Mucosa of rectum (tissue), 2 donors: ENCODE measurements at regions not wholly inside any gene's neighbourhood (a gene's known extent, or its start where the extent isn't known, plus 50 kb on each side); places are given as distances from the start of the nearest gene placed in this dataset.

Experiments used
- H3K27ac ChIP-seq, 2 donors: one replicate each; pipeline ENCODE4 v1.7.0; 2013; ENCODE audit warnings: inconsistent platforms in 2 of 2, low read depth in 2 of 2, low read length in 2 of 2
- H3K27me3 ChIP-seq, 2 donors: one replicate each; pipeline ENCODE4 v1.7.0; 2013; ENCODE audit warnings: low read length in 2 of 2; ENCODE audit not compliant: control insufficient read depth in 2 of 2, insufficient read depth in 2 of 2
- H3K36me3 ChIP-seq, 2 donors: one replicate each; pipeline ENCODE4 v1.7.0; 2013; ENCODE audit warnings: low read length in 2 of 2; ENCODE audit not compliant: control insufficient read depth in 2 of 2, insufficient read depth in 2 of 2
- H3K4me1 ChIP-seq, 2 donors: one replicate each; pipeline ENCODE4 v1.7.0; 2013; ENCODE audit warnings: low read length in 2 of 2, mild to moderate bottlenecking in 1 of 2; ENCODE audit not compliant: control insufficient read depth in 2 of 2, insufficient read depth in 2 of 2
- H3K4me3 ChIP-seq, 2 donors: one replicate each; pipeline ENCODE4 v1.7.0; 2013; ENCODE audit warnings: low read length in 2 of 2
- H3K9ac ChIP-seq, 2 donors: one replicate each; pipeline ENCODE4 v1.7.0; 2013; ENCODE audit warnings: low read length in 2 of 2, low read depth in 1 of 2, mild to moderate bottlenecking in 1 of 2
- H3K9me3 ChIP-seq, 2 donors: one replicate each; pipeline ENCODE4 v1.7.0; 2013; ENCODE audit warnings: low read length in 2 of 2; ENCODE audit not compliant: control insufficient read depth in 2 of 2
- donor health status: healthy.
- donor health status: Normal muscosa, but diverticular disease.

DNA sequence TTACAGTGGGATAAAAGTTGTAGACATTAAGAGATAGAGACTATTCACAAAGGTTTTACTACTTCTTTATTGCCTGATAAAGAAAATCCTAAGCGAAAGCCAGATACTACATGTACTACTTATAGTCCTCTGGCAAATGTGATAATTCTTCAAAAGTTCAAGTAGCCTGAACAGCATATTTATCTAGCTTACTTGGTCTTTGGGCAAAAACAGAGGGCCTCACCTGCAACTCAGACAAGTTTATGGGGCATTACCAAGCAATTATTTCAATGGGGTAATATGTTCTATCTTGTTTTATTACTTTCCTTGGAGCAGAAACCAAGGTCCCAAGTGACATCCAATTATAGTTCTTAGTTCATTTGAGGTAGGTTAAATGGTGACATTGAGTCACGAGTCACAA, 390.1 kb upstream of the ARHGEF26 start:
- no peak overlapping the region for H3K27ac ChIP-seq

GRCh38 chr3:153734777-153735551, 386.2 kb upstream of the ARHGEF26 start:
- Histone ChIP-seq H3K9ac (peak overlapping the region in 1 of 2 donors; percentile 62), H3K4me1 (peaks cover 0 to 32% of the 10 kb centered on the region in 2 donors), H3K27me3 (no peaks in the 10 kb centered on the region), H3K27ac (peak overlapping the region; percentile 83 to 95), H3K4me3 (peak overlapping the region; percentile 20 to 42), H3K36me3 (no peaks in the 10 kb centered on the region), H3K9me3 (no peaks in the 10 kb centered on the region)

More for the DNA sequence above, 390.1 kb upstream of the ARHGEF26 start:
- Histone ChIP-seq H3K4me3 (no peak overlapping the region), H3K27me3 (no peaks in the 10 kb centered on the region), H3K9ac (no peak overlapping the region), H3K36me3 (no peaks in the 10 kb centered on the region), H3K4me1 (peaks cover 0 to 20% of the 10 kb centered on the region in 2 donors), H3K9me3 (no peaks in the 10 kb centered on the region)

DNA sequence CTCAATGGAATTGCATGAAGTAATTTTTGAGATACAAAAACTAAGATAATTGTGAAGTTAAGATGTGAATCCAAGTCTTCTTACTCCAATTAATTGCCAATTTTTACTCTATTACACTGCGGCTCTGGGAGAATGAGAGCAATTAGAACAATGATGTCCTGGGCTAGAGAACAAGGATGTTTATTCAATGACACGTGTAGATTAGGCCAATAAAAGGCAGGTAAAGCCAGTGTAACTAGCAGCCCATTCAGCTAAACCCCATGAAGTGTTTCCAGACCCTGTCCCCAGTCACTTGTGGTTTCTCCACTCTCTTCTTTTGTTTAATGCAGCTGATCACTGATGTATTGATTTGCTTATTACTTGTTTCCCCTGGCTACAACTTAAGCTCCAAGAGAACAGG, 381.1 kb upstream of the ARHGEF26 start:
- Histone ChIP-seq H3K27ac (peak overlapping the region in 1 of 2 donors; percentile 44), H3K4me1 (peaks cover 0 to 25% of the 10 kb centered on the region in 2 donors), H3K4me3 (no peak overlapping the region), H3K27me3 (no peaks in the 10 kb centered on the region), H3K36me3 (no peaks in the 10 kb centered on the region), H3K9ac (no peak overlapping the region), H3K9me3 (no peaks in the 10 kb centered on the region)

DNA sequence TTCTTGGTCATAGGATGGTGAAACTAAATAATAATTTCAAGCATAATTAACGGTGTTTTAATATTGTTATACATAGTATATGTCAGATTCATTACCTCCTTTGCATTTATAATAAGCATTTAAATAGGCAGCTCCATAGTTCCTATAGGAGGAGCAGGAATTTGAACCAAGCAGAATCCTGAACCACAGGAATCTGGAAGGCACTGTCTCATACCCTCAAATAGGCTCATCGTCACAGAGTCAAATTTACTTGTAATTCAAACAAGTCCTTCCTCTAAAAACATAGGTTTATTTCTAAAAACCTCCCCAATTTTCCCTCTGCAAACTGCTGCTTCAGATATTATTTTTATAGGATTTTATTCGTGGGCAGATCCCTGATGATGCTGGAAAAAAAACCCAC, 376.3 kb upstream of the ARHGEF26 start:
- Histone ChIP-seq H3K4me3 (no peak overlapping the region), H3K27ac (no peak overlapping the region), H3K4me1 (peaks cover 0 to 8% of the 10 kb centered on the region in 2 donors), H3K27me3 (no peaks in the 10 kb centered on the region), H3K9ac (no peak overlapping the region), H3K9me3 (no peaks in the 10 kb centered on the region), H3K36me3 (no peaks in the 10 kb centered on the region)

DNA sequence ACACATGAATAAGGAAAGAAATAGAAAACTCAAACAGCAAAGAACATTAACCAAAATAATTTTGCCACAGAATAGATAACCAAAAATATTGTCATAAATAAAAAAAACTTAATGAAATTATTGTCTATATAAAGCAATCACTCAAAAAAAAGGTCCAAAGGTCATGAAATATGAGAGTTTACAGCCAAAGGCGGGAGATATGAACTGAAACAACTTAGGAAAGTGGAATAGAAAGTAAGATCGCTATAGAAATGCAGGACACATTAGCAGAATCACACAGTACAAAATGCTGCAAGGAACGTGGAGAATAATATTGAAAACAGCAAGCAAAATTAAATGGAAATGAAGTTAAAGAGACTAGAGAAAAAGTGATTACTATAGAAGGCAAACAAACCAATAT, 375.0 kb upstream of the ARHGEF26 start:
- H3K4me3 ChIP-seq, result no peak overlapping the region
- H3K9ac ChIP-seq, result no peak overlapping the region
- H3K36me3 ChIP-seq, result no peaks in the 10 kb centered on the region
- H3K27me3 ChIP-seq, result no peaks in the 10 kb centered on the region
- no peaks in the 10 kb centered on the region for H3K9me3 ChIP-seq
- no peak overlapping the region for H3K27ac ChIP-seq
- H3K4me1 ChIP-seq, result peaks cover 0 to 3% of the 10 kb centered on the region in 2 donors

DNA sequence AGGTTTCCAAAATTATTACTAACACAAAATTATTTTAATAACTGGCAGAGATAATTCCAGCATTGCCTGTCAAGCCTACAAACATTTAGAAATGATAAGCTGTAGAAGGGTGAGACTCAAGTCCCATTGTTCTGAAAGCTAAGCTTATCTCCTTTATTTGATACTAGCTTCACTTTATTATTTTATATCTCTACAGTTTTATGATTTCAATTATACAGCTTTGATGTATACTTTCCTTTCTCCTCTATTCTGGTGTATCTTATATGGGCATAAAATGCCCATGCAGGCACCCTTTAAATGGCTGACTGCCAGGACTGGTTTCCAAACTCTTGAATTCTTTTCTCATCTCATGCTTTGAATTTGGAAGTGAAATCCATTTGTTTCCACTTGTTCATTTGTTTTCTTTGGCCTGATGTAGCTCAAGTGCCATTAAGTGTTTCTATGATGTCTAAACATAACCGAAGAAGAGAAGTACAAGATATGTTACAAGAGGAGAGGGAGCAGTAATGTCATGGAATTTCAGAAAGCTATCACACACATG, 372.1 kb upstream of the ARHGEF26 start:
- no peaks in the 10 kb centered on the region for H3K36me3 ChIP-seq
- peaks cover 0 to 3% of the 10 kb centered on the region in 2 donors for H3K4me1 ChIP-seq
- H3K9ac ChIP-seq, result no peak overlapping the region
- H3K4me3 ChIP-seq, result no peak overlapping the region
- no peaks in the 10 kb centered on the region for H3K9me3 ChIP-seq
- H3K27ac ChIP-seq, result no peak overlapping the region
- no peaks in the 10 kb centered on the region for H3K27me3 ChIP-seq

DNA sequence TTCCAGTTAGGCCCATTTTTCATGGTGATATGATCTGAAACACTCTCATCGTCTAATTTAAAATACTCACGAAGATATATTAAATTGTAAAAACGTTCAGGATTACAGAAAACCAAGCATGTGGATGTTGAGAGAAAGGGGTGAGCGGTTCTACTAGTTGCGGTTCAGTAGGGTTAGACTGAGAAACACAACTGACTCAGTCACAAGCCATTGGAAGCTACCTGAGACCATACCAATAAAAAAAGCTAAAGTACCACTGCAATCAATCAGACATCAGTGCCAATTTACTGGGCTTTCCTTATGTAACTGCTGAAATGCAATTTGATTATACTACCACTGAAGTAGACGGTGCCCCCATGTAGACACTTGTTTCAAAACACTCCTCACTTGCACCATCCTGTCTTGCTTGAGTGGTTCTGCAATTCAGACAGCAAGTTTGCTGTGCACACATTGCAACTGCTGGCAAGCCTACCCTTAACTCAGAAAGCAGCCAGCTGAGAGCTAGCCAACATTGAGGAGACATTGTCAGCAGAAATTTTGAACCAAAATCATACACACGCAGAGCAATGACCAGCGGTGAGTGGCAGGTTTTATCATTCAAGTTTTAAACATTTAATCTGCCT, 368.7 kb upstream of the ARHGEF26 start:
- Histone ChIP-seq H3K9ac (no peak overlapping the region), H3K27ac (no peak overlapping the region), H3K9me3 (no peaks in the 10 kb centered on the region), H3K4me3 (no peak overlapping the region), H3K27me3 (no peaks in the 10 kb centered on the region), H3K4me1 (peaks cover 0 to 3% of the 10 kb centered on the region in 2 donors), H3K36me3 (no peaks in the 10 kb centered on the region)

DNA sequence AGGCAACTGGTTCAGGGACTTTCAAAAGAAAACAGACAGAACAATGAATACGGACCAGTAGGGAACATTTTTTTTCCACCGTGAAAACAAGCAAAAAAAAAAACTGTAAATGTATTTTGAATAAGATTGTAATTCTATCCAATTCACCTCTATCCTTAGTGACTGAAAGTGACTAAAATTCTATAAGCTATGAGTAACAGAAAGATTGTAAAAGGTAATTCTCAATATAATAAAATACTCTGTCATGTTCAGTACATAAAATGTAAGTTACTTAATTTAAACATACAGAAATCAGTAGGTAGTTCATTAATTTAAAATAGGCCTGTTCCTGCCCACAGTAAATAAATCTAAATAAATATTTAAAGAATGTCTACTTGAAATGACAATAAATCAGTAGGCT, 368.2 kb upstream of the ARHGEF26 start:
- H3K4me1 ChIP-seq, result peaks cover 0 to 3% of the 10 kb centered on the region in 2 donors
- no peak overlapping the region for H3K9ac ChIP-seq
- H3K9me3 ChIP-seq, result no peaks in the 10 kb centered on the region
- H3K27ac ChIP-seq, result no peak overlapping the region
- no peak overlapping the region for H3K4me3 ChIP-seq
- H3K27me3 ChIP-seq, result no peaks in the 10 kb centered on the region
- H3K36me3 ChIP-seq, result no peaks in the 10 kb centered on the region

- Histone ChIP-seq H3K36me3 (no peaks in the 10 kb centered on the region), H3K27ac (no peak overlapping the region), H3K4me1 (no peaks in the 10 kb centered on the region), H3K27me3 (no peaks in the 10 kb centered on the region), H3K9ac (no peak overlapping the region), H3K4me3 (no peak overlapping the region), H3K9me3 (no peaks in the 10 kb centered on the region)
Measured at GRCh38 chr3:153756816-153757215, 364.4 kb upstream of the ARHGEF26 start.

DNA sequence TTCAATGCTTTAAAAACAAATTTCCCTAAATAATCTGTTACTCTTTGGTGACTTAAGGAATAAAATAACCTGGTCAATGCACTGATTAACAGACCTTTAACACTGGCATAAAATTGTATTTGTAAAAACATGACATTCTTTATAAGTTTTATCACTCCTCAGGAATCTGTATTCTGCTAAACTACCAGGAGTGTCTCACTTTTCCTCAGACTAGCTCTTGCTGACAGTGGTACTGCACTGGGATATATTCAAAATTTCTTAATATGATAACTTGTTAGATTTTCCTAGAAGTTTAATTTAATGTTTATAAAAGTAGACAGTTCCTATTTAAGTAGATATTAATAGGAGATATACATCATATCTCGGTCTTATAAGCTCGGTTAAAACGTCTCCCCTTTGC, 363.4 kb upstream of the ARHGEF26 start:
- Histone ChIP-seq H3K9ac (no peak overlapping the region), H3K27me3 (no peaks in the 10 kb centered on the region), H3K4me3 (no peak overlapping the region), H3K36me3 (no peaks in the 10 kb centered on the region), H3K27ac (no peak overlapping the region), H3K4me1 (no peaks in the 10 kb centered on the region), H3K9me3 (no peaks in the 10 kb centered on the region)
